ENCODE measurements at regions not wholly inside any gene's neighbourhood (a gene's known extent, or its start where the extent isn't known, plus 50 kb on each side); places are given as distances from the start of the nearest gene placed in this dataset.

GRCh38 chr4:92100975-92101374 lies 202.8 kb upstream of the GRID2 start:
- no peaks in the 10 kb centered on the region for H3K36me3 ChIP-seq (ENCODE audit: control insufficient read depth in 2 of 2, extremely low read depth in 1 of 2, insufficient read depth in 2 of 2, low read length in 2 of 2)
- H3K4me3 ChIP-seq (ENCODE audit: control insufficient read depth in 2 of 3, extremely low read depth in 1 of 3, insufficient read depth in 2 of 3, low read depth in 1 of 3, low read length in 3 of 3), result no peak overlapping the region
- DNase-seq (ENCODE audit: low read depth, low spot score), result no peak
- H3K4me2 ChIP-seq (ENCODE audit: control insufficient read depth, extremely low read depth, insufficient read depth, low read depth, low read length), result no peak overlapping the region
- FAIRE-seq, result no peak
- no peaks in the 10 kb centered on the region for H3K9me3 ChIP-seq (ENCODE audit: control insufficient read depth, low read depth, low read length)
- H3K9ac ChIP-seq (ENCODE audit: control insufficient read depth, extremely low read depth, insufficient read depth, low read length), result no peak overlapping the region
- H3K27ac ChIP-seq (ENCODE audit: control insufficient read depth, insufficient read depth, low read length), result no peak overlapping the region
- dilution Hi-C loops (cut with MboI; ENCODE audit: extremely low pct_ligation_motif_present, low sequenced_read_pairs), result no loop called here
- no peaks in the 10 kb centered on the region for H4K20me1 ChIP-seq (ENCODE audit: control insufficient read depth, extremely low read depth, insufficient read depth, low read length)
- H3K79me2 ChIP-seq (ENCODE audit: control insufficient read depth, insufficient read depth, low read length), result no peaks in the 10 kb centered on the region
- no peaks in the 10 kb centered on the region for H3K4me1 ChIP-seq (ENCODE audit: control insufficient read depth, extremely low read depth, insufficient read depth, low read length)
- no peak for TF ChIP-seq EZH2 (IDR thresholded peaks at IDR 0.05; ENCODE audit: low read length)
- TF ChIP-seq CTCF (optimal IDR thresholded peaks at IDR 0.05 in 1 of 3, IDR thresholded peaks at IDR 0.05 in 1 of 3, conservative IDR thresholded peaks at IDR 0.05 in 1 of 3; ENCODE audit: extremely low read depth in 1 of 3, insufficient read depth in 2 of 3, low read length in 3 of 3), result no peak
- H3K27me3 ChIP-seq (ENCODE audit: control insufficient read depth, extremely low read depth, insufficient read depth, low read length), result no peaks in the 10 kb centered on the region
- H3K9me1 ChIP-seq (ENCODE audit: control insufficient read depth, extremely low read depth, insufficient read depth, low read length), result no peaks in the 10 kb centered on the region
- no peak overlapping the region for H2AFZ ChIP-seq (ENCODE audit: control insufficient read depth, low read length)

DNA sequence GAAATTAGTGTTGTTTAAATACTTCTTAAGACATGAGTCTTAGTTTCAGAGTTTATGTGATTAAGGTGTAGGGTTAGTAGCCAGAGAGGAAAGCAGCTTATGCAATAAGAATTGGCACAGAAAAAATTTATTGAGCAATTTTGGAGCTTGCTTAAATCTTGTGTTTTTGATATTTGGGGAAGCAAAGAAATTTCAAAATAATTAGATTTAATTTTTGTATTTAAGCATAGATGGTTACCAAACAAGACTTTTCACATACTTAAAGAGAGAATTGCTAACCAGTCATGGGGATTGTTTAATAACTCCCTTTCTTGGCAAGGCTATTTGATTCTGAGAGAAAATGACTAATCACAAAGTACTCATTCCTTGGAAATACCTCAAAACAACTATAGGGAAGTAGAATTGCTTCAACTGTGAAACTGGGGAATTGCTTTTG lies 202.0 kb upstream of the GRID2 start:
- no peaks in the 10 kb centered on the region for H3K4me1 ChIP-seq (ENCODE audit: control insufficient read depth, extremely low read depth, insufficient read depth, low read length)
- H3K27ac ChIP-seq (ENCODE audit: control insufficient read depth, insufficient read depth, low read length), result no peak overlapping the region
- no peak overlapping the region for H2AFZ ChIP-seq (ENCODE audit: control insufficient read depth, low read length)
- FAIRE-seq, result no peak
- TF ChIP-seq EZH2 (IDR thresholded peaks at IDR 0.05; ENCODE audit: low read length) (no peak), CTCF (optimal IDR thresholded peaks at IDR 0.05 in 1 of 3, IDR thresholded peaks at IDR 0.05 in 1 of 3, conservative IDR thresholded peaks at IDR 0.05 in 1 of 3; ENCODE audit: extremely low read depth in 1 of 3, insufficient read depth in 2 of 3, low read length in 3 of 3) (no peak)
- no peaks in the 10 kb centered on the region for H3K36me3 ChIP-seq (ENCODE audit: control insufficient read depth in 2 of 2, extremely low read depth in 1 of 2, insufficient read depth in 2 of 2, low read length in 2 of 2)
- no peaks in the 10 kb centered on the region for H3K9me1 ChIP-seq (ENCODE audit: control insufficient read depth, extremely low read depth, insufficient read depth, low read length)
- H3K9ac ChIP-seq (ENCODE audit: control insufficient read depth, extremely low read depth, insufficient read depth, low read length), result no peak overlapping the region
- H3K9me3 ChIP-seq (ENCODE audit: control insufficient read depth, low read depth, low read length), result no peaks in the 10 kb centered on the region
- no peak for DNase-seq (ENCODE audit: low read depth, low spot score)
- H3K4me2 ChIP-seq (ENCODE audit: control insufficient read depth, extremely low read depth, insufficient read depth, low read depth, low read length), result no peak overlapping the region
- H4K20me1 ChIP-seq (ENCODE audit: control insufficient read depth, extremely low read depth, insufficient read depth, low read length), result no peaks in the 10 kb centered on the region
- H3K4me3 ChIP-seq (ENCODE audit: control insufficient read depth in 2 of 3, extremely low read depth in 1 of 3, insufficient read depth in 2 of 3, low read depth in 1 of 3, low read length in 3 of 3), result no peak overlapping the region
- no peaks in the 10 kb centered on the region for H3K27me3 ChIP-seq (ENCODE audit: control insufficient read depth, extremely low read depth, insufficient read depth, low read length)
- H3K79me2 ChIP-seq (ENCODE audit: control insufficient read depth, insufficient read depth, low read length), result no peaks in the 10 kb centered on the region
- dilution Hi-C loops (cut with MboI; ENCODE audit: extremely low pct_ligation_motif_present, low sequenced_read_pairs), result no loop called here
